Astrocyte of the cerebellum (primary cell): ENCODE measurements at regions not wholly inside any gene's neighbourhood (a gene's known extent, or its start where the extent isn't known, plus 50 kb on each side); places are given as distances from the start of the nearest gene placed in this dataset.

Experiments used
- DNase-seq: peaks from one replicate; pipeline ENCODE4 v3.0.0-alpha.2; 2011; ENCODE audit warnings: low read depth
- H3K4me3 ChIP-seq: 2 replicates; pipeline ENCODE4 v1.5.1; 2011; ENCODE audit warnings: mild to moderate bottlenecking, low read depth, low read length, moderate library complexity
- in situ Hi-C: cut with HindIII; loops from 2 replicates; pipeline ENCODE4 v1.10.0; 2017; ENCODE audit warnings: low sequenced_read_pairs
- TF ChIP-seq, protein P1 (sequence below): IDR thresholded peaks from 2 replicates; pipeline ENCODE4 v1.5.1; 2012; ENCODE audit warnings: low read length, low read depth, moderate library complexity, mild to moderate bottlenecking; ENCODE audit errors: missing control alignments

DNA sequence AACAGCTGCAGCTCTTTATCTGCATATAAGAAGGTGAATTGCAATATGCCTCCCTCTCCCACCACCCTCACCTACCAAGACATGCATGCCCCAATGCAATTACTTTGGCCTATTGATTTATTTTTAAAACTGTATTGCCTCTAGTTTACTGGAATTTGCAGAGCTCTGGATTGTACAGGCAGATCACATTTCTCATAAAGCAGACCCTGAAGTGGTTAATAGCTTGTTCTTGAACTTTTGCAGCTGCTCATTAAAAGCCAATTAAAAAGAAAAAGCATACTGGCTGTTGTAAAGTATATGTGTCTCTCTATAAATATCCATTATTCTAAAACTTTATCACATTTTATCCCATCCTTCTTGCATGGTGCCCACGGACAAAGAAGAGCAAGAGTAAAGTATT, 221.5 kb upstream of the TOPAZ1 start:
- TF ChIP-seq, protein P1, sequence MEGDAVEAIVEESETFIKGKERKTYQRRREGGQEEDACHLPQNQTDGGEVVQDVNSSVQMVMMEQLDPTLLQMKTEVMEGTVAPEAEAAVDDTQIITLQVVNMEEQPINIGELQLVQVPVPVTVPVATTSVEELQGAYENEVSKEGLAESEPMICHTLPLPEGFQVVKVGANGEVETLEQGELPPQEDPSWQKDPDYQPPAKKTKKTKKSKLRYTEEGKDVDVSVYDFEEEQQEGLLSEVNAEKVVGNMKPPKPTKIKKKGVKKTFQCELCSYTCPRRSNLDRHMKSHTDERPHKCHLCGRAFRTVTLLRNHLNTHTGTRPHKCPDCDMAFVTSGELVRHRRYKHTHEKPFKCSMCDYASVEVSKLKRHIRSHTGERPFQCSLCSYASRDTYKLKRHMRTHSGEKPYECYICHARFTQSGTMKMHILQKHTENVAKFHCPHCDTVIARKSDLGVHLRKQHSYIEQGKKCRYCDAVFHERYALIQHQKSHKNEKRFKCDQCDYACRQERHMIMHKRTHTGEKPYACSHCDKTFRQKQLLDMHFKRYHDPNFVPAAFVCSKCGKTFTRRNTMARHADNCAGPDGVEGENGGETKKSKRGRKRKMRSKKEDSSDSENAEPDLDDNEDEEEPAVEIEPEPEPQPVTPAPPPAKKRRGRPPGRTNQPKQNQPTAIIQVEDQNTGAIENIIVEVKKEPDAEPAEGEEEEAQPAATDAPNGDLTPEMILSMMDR: no peak
- DNase-seq: no peak
- in situ Hi-C loops: no loop called here
- no peak overlapping the region for H3K4me3 ChIP-seq

DNA sequence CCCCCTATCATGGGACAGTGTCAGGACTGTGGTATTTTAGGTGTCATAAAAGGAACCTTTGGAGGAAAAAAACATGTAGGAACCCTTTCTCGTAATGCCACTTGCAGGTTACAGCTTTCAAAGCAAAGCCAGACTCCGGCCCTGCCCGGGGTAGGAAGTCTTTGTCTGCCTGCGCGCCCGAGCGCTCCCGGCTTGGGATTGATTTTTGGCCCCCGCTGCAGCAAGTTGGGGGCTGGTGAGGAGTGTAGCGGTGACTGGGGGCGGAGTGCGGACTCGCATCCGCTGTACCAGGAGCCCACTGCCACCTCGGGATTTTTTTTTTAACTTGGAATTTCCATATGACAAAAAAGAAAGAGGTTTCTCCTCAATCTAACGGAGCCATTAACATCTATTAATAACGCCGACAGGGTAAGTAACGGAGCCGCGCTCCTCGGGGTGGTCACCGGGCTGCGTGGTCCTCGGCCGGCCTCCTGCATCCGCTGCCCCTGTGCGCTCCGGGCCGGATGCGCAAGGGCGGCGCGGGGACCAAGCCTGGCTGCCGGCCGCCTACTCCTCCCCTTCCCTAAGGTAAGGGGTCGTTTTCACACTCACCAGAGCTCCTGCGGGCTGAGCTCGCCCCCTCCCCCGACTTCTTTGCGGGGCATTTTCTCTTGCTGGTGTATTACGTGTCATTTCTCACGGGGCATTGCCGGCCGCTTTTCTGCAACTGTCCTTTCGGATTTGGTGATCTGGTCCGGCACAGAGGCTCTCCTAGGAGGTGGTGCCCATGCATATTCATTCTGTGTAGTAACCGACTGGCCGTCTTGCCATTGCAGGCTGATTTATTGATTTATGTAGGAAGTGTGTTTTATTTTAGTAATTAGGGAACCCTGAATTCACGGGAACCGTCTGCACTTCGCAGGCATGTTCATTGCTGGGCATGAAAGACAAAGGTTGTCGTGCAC, 219.8 kb upstream of the TOPAZ1 start:
- DNase-seq: no peak
- in situ Hi-C loops: no loop called here
- H3K4me3 ChIP-seq: peak overlapping the region; percentile 50
- TF ChIP-seq, protein P1: no peak

DNA sequence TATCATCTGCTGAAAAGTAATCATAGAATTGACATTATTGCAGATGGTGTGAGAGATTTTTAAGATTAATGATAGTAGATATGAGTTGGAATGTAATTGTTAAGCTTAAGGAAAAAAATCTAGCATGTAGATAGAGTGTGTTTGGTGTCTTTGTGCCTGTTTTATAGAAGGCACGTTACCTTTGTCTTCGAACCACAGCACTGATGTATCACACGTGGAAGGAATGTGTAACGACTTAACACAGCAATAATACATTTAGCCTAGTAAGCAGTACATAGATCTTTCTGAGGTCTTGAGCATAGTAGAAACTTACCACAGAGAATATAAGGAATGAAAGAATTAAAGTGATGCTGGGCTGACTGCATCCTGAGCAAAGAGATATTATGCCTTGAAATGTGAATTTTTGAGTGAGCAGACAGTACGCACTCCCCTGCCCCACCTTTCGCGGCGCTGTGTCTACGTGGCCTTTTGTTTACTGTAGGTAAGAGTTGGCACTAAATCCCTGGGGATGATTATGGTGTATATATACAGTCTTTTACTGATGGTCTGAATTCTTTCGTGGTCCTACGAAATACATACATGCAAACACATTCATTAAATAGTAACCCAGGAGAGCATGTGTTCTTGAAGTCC, 217.6 kb upstream of the TOPAZ1 start:
- TF ChIP-seq, protein P1: no peak
- in situ Hi-C loops: no loop called here
- no peak for DNase-seq
- H3K4me3 ChIP-seq: no peak overlapping the region

DNA sequence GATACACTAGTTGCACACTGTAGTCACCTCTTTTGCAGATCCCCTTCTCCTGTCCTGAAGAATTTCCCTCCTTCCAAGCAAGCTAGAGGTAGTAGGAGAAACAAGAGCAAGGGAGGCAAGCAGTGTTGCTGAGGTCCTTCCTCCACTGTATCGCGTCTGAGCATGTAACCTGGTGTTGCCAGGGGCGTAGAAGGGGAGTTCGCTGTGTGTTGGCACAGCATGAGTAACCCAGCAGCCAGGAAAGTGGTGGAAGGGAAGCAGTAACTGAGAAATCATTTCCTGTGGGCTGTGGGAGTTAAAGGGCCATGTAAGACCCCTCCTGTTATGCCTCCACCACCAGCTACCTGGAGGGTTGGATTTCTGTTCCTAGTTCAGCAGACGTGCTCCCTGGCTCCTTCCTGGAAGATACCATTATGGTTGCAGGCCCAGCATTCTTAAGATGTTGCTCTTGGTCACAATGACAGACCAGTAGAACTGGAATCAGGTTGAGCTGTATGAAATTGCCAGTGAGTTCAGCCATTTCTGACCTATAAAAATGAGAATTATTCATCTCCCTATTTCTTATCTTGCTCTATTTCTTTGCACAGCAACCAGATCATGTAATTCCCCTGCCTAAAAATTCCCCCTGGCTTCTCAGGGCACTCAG, 215.3 kb upstream of the TOPAZ1 start:
- DNase-seq: no peak
- no peak overlapping the region for H3K4me3 ChIP-seq
- TF ChIP-seq, protein P1: no peak
- in situ Hi-C loops: no loop called here

DNA sequence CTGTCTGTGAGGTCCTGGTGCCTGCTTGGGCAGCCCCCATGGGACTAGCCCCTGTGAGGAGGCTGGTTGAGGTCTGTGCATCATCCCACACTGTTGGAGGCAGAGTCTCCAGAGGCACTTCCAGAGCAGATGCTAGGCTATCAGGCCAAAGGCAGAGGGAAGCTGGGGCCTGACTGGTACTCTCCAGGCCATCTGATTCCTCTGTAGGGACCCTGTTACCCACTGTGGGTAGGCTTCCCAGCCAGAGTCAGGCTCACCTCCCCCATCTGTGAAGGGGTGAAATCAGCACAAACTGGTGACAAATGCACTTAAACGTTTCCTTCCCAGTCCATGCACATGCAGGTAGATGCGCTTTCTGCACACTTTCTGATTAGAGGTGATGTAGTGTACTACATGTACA, 212.6 kb upstream of the TOPAZ1 start:
- H3K4me3 ChIP-seq: no peak overlapping the region
- TF ChIP-seq, protein P1: no peak
- no peak for DNase-seq
- in situ Hi-C loops: no loop called here

DNA sequence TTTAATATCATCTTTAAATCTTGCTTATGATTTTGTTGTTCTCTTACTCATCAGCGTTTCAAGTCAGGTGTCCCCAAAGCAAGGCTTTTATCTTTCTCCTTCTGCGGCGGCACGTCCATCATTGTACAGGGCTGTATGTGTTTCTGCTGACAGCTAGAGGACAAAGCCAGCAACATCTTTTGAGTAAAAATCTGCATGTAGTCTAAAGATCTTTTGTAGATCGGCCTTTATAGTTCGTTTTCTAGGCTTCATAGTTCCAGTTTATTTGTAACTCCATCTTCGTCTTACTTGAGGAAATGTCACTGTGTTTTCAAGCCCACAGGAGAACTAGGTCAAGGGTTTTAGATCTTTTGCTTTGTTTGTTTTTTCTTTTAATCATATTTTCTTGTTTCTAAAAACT, 211.4 kb upstream of the TOPAZ1 start:
- DNase-seq: no peak
- no peak overlapping the region for H3K4me3 ChIP-seq
- in situ Hi-C loops: no loop called here

More for the DNA sequence above, 211.4 kb upstream of the TOPAZ1 start:
- TF ChIP-seq, protein P1: no peak
